ENCODE measurements at regions not wholly inside any gene's neighbourhood (a gene's known extent, or its start where the extent isn't known, plus 50 kb on each side); places are given as distances from the start of the nearest gene placed in this dataset.

DNA sequence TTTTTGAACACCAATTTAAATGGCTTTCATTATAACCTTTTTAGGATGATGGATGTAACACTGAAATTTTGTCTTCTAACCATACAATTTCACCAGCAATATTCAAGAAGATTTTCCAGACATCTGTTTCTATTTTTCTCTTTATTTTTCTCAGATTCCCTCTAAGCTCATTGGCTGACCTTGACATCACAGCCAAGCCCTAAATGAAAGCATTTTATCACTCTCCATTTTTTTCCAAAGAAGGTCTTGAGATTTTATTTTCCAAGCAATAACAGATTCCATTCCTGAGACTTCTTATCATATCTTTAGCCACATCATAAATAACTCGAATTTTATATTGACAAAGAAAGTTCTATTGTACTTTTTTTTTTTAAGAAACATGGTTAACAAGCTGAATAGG lies 392.6 kb upstream of the THBS1 start:
- H3K4me3 Mint-ChIP-seq (ENCODE audit: unreplicated experiment): no peak overlapping the region
- TF ChIP-seq, protein P1, sequence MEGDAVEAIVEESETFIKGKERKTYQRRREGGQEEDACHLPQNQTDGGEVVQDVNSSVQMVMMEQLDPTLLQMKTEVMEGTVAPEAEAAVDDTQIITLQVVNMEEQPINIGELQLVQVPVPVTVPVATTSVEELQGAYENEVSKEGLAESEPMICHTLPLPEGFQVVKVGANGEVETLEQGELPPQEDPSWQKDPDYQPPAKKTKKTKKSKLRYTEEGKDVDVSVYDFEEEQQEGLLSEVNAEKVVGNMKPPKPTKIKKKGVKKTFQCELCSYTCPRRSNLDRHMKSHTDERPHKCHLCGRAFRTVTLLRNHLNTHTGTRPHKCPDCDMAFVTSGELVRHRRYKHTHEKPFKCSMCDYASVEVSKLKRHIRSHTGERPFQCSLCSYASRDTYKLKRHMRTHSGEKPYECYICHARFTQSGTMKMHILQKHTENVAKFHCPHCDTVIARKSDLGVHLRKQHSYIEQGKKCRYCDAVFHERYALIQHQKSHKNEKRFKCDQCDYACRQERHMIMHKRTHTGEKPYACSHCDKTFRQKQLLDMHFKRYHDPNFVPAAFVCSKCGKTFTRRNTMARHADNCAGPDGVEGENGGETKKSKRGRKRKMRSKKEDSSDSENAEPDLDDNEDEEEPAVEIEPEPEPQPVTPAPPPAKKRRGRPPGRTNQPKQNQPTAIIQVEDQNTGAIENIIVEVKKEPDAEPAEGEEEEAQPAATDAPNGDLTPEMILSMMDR (IDR thresholded peaks at IDR 0.05; ENCODE audit: insufficient read depth, low read depth, low read length): no peak
- TF ChIP-seq EZH2 (IDR thresholded peaks at IDR 0.05; ENCODE audit: insufficient read depth, low read length): no peak
- no peaks in the 10 kb centered on the region for H3K36me3 Mint-ChIP-seq (ENCODE audit: low read depth, unreplicated experiment)
- Histone ChIP-seq H3K9ac (ENCODE audit: low read length) (no peak overlapping the region), H3K79me2 (ENCODE audit: insufficient read depth, low read length) (no peaks in the 10 kb centered on the region), H4K20me1 (ENCODE audit: insufficient read depth, low read length) (no peaks in the 10 kb centered on the region), H3K4me3 (ENCODE audit: insufficient read depth, low read depth, low read length) (no peak overlapping the region), H3K4me1 (ENCODE audit: insufficient read depth, low read length) (peaks cover 19% of the 10 kb centered on the region), H3K4me2 (ENCODE audit: low read length) (no peak overlapping the region), H2AFZ (ENCODE audit: low read depth, low read length) (no peak overlapping the region), H3K9me3 (ENCODE audit: insufficient read depth, low read depth, low read length) (no peaks in the 10 kb centered on the region), H3K27me3 (ENCODE audit: insufficient read depth, low read length) (no peaks in the 10 kb centered on the region), H3K27ac (ENCODE audit: low read depth, low read length) (peak overlapping the region; percentile 7), H3K36me3 (ENCODE audit: insufficient read depth, low read length) (no peaks in the 10 kb centered on the region)
- peak; percentile 32 for DNase-seq (ENCODE audit: low read depth)
- peaks cover 30% of the 10 kb centered on the region for H3K4me1 Mint-ChIP-seq (ENCODE audit: low read depth, unreplicated experiment)
- FAIRE-seq: no peak
- H3K9me3 Mint-ChIP-seq (ENCODE audit: unreplicated experiment): peaks cover 5% of the 10 kb centered on the region
- no peaks in the 10 kb centered on the region for H3K27me3 Mint-ChIP-seq (ENCODE audit: low read depth, unreplicated experiment)
- H3K27ac Mint-ChIP-seq (ENCODE audit: unreplicated experiment): no peak overlapping the region

DNA sequence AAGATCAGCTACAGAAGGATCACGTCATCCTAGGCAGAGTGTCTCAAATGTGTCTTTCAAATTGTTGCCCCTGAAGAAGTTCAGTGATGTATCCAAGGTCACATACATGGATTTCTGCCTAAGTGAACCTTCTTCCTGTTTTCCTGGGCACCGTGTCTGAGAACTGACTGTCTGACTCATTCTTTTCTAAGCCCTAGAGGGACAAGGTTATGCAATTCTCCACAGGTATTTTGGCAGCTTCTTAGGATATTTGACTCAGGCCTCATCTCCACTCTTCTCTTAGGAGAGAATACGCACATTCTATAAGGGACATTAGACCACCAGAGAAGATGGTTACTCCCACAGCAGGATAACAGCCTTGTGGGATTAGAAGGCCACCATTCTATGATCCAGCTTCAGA lies 391.9 kb upstream of the THBS1 start:
- no peaks in the 10 kb centered on the region for H3K36me3 Mint-ChIP-seq (ENCODE audit: low read depth, unreplicated experiment)
- Histone ChIP-seq H4K20me1 (ENCODE audit: insufficient read depth, low read length) (no peaks in the 10 kb centered on the region), H3K79me2 (ENCODE audit: insufficient read depth, low read length) (no peaks in the 10 kb centered on the region), H3K4me3 (ENCODE audit: insufficient read depth, low read depth, low read length) (no peak overlapping the region), H3K27ac (ENCODE audit: low read depth, low read length) (no peak overlapping the region), H3K9ac (ENCODE audit: low read length) (no peak overlapping the region), H3K4me2 (ENCODE audit: low read length) (peak overlapping the region; percentile 2), H3K36me3 (ENCODE audit: insufficient read depth, low read length) (no peaks in the 10 kb centered on the region), H3K27me3 (ENCODE audit: insufficient read depth, low read length) (no peaks in the 10 kb centered on the region), H3K4me1 (ENCODE audit: insufficient read depth, low read length) (peaks cover 20% of the 10 kb centered on the region), H3K9me3 (ENCODE audit: insufficient read depth, low read depth, low read length) (no peaks in the 10 kb centered on the region), H2AFZ (ENCODE audit: low read depth, low read length) (no peak overlapping the region)
- DNase-seq (ENCODE audit: low read depth) (peak; percentile 95), FAIRE-seq (peak; percentile 29)
- TF ChIP-seq, protein P1 (IDR thresholded peaks at IDR 0.05; ENCODE audit: insufficient read depth, low read depth, low read length): no peak
- TF ChIP-seq EZH2 (IDR thresholded peaks at IDR 0.05; ENCODE audit: insufficient read depth, low read length): no peak
- no peaks in the 10 kb centered on the region for H3K27me3 Mint-ChIP-seq (ENCODE audit: low read depth, unreplicated experiment)
- H3K4me3 Mint-ChIP-seq (ENCODE audit: unreplicated experiment): no peak overlapping the region
- H3K27ac Mint-ChIP-seq (ENCODE audit: unreplicated experiment): peak overlapping the region; percentile 84
- peaks cover 33% of the 10 kb centered on the region for H3K4me1 Mint-ChIP-seq (ENCODE audit: low read depth, unreplicated experiment)
- peaks cover 5% of the 10 kb centered on the region for H3K9me3 Mint-ChIP-seq (ENCODE audit: unreplicated experiment)

DNA sequence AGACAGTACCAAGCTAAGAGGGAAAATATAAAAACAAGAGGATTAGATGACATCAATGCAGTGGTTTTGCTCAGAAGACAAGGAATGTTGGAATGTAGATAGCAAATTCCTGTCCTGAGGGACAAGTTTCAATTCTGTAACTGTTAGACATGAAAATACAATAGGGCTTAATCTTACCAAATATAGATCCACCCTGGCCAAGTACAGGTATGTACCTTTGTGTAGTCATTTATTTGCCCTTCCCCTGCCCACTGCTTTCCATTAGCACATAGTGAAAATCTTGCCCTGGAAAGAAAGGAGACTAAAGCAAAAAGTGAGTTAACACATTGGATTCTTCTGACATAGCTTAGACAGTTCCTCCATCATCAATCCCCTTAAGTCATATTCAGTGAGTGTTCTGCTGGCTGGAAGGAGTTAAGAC lies 389.0 kb upstream of the THBS1 start:
- Mint-ChIP-seq H3K27ac (ENCODE audit: unreplicated experiment) (peak overlapping the region; percentile 95), H3K36me3 (ENCODE audit: low read depth, unreplicated experiment) (no peaks in the 10 kb centered on the region), H3K4me1 (ENCODE audit: low read depth, unreplicated experiment) (peaks cover 56% of the 10 kb centered on the region), H3K4me3 (ENCODE audit: unreplicated experiment) (no peak overlapping the region), H3K9me3 (ENCODE audit: unreplicated experiment) (peaks cover 3% of the 10 kb centered on the region), H3K27me3 (ENCODE audit: low read depth, unreplicated experiment) (no peaks in the 10 kb centered on the region)
- FAIRE-seq (peak; percentile 90), DNase-seq (ENCODE audit: low read depth) (peak; percentile 69)
- H3K27ac ChIP-seq (ENCODE audit: low read depth, low read length): peak overlapping the region; percentile 66
- H3K79me2 ChIP-seq (ENCODE audit: insufficient read depth, low read length): no peaks in the 10 kb centered on the region
- no peaks in the 10 kb centered on the region for H3K36me3 ChIP-seq (ENCODE audit: insufficient read depth, low read length)
- peak overlapping the region; percentile 35 for H3K4me2 ChIP-seq (ENCODE audit: low read length)
- TF ChIP-seq, protein P1 (IDR thresholded peaks at IDR 0.05; ENCODE audit: insufficient read depth, low read depth, low read length): no peak
- TF ChIP-seq EZH2 (IDR thresholded peaks at IDR 0.05; ENCODE audit: insufficient read depth, low read length): no peak
- no peak overlapping the region for H3K4me3 ChIP-seq (ENCODE audit: insufficient read depth, low read depth, low read length)
- no peak overlapping the region for H2AFZ ChIP-seq (ENCODE audit: low read depth, low read length)
- no peaks in the 10 kb centered on the region for H4K20me1 ChIP-seq (ENCODE audit: insufficient read depth, low read length)
- H3K27me3 ChIP-seq (ENCODE audit: insufficient read depth, low read length): no peaks in the 10 kb centered on the region
- peaks cover 46% of the 10 kb centered on the region for H3K4me1 ChIP-seq (ENCODE audit: insufficient read depth, low read length)
- peak overlapping the region; percentile 12 for H3K9ac ChIP-seq (ENCODE audit: low read length)
- no peaks in the 10 kb centered on the region for H3K9me3 ChIP-seq (ENCODE audit: insufficient read depth, low read depth, low read length)
